GM18505 (cell line): ENCODE measurements at regions not wholly inside any gene's neighbourhood (a gene's known extent, or its start where the extent isn't known, plus 50 kb on each side); places are given as distances from the start of the nearest gene placed in this dataset.

ENCODE experiments used
- ATAC-seq: cut with Tn5 transposase; IDR thresholded peaks from one replicate; pipeline ENCODE4 v1.9.1; 2021; ENCODE audit not compliant: unreplicated experiment
- POLR2A ChIP-seq: IDR thresholded peaks from 4 replicates; pipeline ENCODE4 v1.6.1; 2011; ENCODE audit warnings: borderline replicate concordance; ENCODE audit not compliant: insufficient read depth, insufficient read length; ENCODE audit errors: extremely low read depth

- TF ChIP-seq POLR2A, result no peak
- ATAC-seq, result no peak
These were observed 51.2 kb upstream of the PROX1 start for GRCh38 chr1:213936571-213936970.
